ENCODE measurements at regions not wholly inside any gene's neighbourhood (a gene's known extent, or its start where the extent isn't known, plus 50 kb on each side); places are given as distances from the start of the nearest gene placed in this dataset.

DNA sequence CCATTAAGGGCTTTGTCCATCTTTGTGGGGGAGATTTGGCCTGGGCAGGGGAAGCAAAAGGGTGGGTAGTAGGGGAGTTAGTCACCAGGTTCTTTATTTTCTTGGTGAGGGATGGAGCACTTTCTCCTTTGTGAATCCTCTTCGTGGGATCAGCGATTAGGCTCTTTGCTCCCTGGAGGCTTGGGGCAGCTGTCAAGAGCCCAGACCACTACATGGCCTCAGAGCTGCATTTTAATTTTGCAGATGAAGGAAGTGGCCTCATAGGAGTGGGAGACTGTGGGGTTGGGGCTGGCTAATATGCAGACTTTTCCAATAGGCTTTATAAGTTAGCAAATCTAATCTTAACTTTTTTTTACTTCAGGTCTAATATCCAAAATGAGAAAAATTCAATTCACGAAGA, 168.1 kb upstream of the DEFB112 start:
- TF ChIP-seq ZNF512 (CRISPR knock-in tag; IDR thresholded peaks at IDR 0.05; ENCODE audit: borderline replicate concordance): no peak
- TF ChIP-seq TEAD1 (CRISPR knock-in tag; IDR thresholded peaks at IDR 0.05): no peak
- TF ChIP-seq, protein P1, sequence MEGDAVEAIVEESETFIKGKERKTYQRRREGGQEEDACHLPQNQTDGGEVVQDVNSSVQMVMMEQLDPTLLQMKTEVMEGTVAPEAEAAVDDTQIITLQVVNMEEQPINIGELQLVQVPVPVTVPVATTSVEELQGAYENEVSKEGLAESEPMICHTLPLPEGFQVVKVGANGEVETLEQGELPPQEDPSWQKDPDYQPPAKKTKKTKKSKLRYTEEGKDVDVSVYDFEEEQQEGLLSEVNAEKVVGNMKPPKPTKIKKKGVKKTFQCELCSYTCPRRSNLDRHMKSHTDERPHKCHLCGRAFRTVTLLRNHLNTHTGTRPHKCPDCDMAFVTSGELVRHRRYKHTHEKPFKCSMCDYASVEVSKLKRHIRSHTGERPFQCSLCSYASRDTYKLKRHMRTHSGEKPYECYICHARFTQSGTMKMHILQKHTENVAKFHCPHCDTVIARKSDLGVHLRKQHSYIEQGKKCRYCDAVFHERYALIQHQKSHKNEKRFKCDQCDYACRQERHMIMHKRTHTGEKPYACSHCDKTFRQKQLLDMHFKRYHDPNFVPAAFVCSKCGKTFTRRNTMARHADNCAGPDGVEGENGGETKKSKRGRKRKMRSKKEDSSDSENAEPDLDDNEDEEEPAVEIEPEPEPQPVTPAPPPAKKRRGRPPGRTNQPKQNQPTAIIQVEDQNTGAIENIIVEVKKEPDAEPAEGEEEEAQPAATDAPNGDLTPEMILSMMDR (IDR thresholded peaks at IDR 0.05): no peak
- TF ChIP-seq NFYB (CRISPR knock-in tag; conservative IDR thresholded peaks at IDR 0.05; ENCODE audit: low read depth): no peak
- TF ChIP-seq, protein P2, sequence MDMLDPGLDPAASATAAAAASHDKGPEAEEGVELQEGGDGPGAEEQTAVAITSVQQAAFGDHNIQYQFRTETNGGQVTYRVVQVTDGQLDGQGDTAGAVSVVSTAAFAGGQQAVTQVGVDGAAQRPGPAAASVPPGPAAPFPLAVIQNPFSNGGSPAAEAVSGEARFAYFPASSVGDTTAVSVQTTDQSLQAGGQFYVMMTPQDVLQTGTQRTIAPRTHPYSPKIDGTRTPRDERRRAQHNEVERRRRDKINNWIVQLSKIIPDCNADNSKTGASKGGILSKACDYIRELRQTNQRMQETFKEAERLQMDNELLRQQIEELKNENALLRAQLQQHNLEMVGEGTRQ (CRISPR knock-in tag; IDR thresholded peaks at IDR 0.05): no peak

Data from WTC11 (cell line).